Type B pancreatic cell (in vitro differentiated cells): ENCODE measurements at regions not wholly inside any gene's neighbourhood (a gene's known extent, or its start where the extent isn't known, plus 50 kb on each side); places are given as distances from the start of the nearest gene placed in this dataset.
A peak's percentile ranks its signal among the peaks of the same experiment; 100 is the strongest.

ENCODE experiments used
- DNase-seq: peaks from one replicate; pipeline ENCODE4 v3.0.0; 2021; ENCODE audit warnings: mixed read lengths; ENCODE audit not compliant: unreplicated experiment; ENCODE audit errors: extremely low spot score
- H3K27ac Mint-ChIP-seq: 2 replicates; pipeline ENCODE4 v1.8.0; 2021; ENCODE audit warnings: mild to moderate bottlenecking, mixed read lengths
- H3K27me3 Mint-ChIP-seq: 2 replicates; pipeline ENCODE4 v1.8.0; 2021; ENCODE audit warnings: mixed read lengths
- H3K36me3 Mint-ChIP-seq: 2 replicates; pipeline ENCODE4 v1.8.0; 2021; ENCODE audit warnings: mixed read lengths
- H3K4me1 Mint-ChIP-seq: one replicate; pipeline ENCODE4 v1.8.0; 2021; ENCODE audit warnings: mixed read lengths; ENCODE audit not compliant: unreplicated experiment
- H3K4me3 Mint-ChIP-seq: 2 replicates; pipeline ENCODE4 v1.8.0; 2021; ENCODE audit warnings: mild to moderate bottlenecking, mixed read lengths
- H3K9me3 Mint-ChIP-seq: 2 replicates; pipeline ENCODE4 v1.8.0; 2021; ENCODE audit warnings: mixed read lengths
- CTCF ChIP-seq: fragments of 200-600 bp; sonication (generic); conservative IDR thresholded peaks from 2 replicates; pipeline ENCODE4 v1.5.0; 2021; ENCODE audit warnings: antibody characterized with exemption, mild to moderate bottlenecking

- Mint-ChIP-seq H3K27ac (no peak overlapping the region), H3K4me1 (no peaks in the 10 kb centered on the region), H3K27me3 (peaks cover 8% of the 10 kb centered on the region), H3K4me3 (no peak overlapping the region), H3K36me3 (no peaks in the 10 kb centered on the region), H3K9me3 (peaks cover 4% of the 10 kb centered on the region)
- DNase-seq = no peak
- TF ChIP-seq CTCF = no peak
Measured at GRCh38 chr2:4077017-4077416, 373.6 kb downstream of the DCDC2C start.

- Mint-ChIP-seq H3K27me3 (peaks cover 13% of the 10 kb centered on the region), H3K27ac (no peak overlapping the region), H3K36me3 (no peaks in the 10 kb centered on the region), H3K4me1 (peaks cover 10% of the 10 kb centered on the region), H3K4me3 (no peak overlapping the region), H3K9me3 (no peaks in the 10 kb centered on the region)
- DNase-seq = no peak
- TF ChIP-seq CTCF = no peak
Measured at GRCh38 chr2:4085186-4085585, 381.8 kb downstream of the DCDC2C start.

GRCh38 chr2:4090668-4091630, 387.6 kb downstream of the DCDC2C start:
- Mint-ChIP-seq H3K4me3 (peak overlapping the region; percentile 32), H3K9me3 (no peaks in the 10 kb centered on the region), H3K4me1 (peaks cover 16% of the 10 kb centered on the region), H3K27ac (no peak overlapping the region), H3K36me3 (no peaks in the 10 kb centered on the region), H3K27me3 (peaks cover 10% of the 10 kb centered on the region)
- DNase-seq = no peak
- no peak for TF ChIP-seq CTCF

- Mint-ChIP-seq H3K36me3 (no peaks in the 10 kb centered on the region), H3K4me3 (no peak overlapping the region), H3K4me1 (peaks cover 17% of the 10 kb centered on the region), H3K27me3 (peaks cover 10% of the 10 kb centered on the region), H3K9me3 (no peaks in the 10 kb centered on the region), H3K27ac (no peak overlapping the region)
- no peak for TF ChIP-seq CTCF
- DNase-seq = no peak
Measured at GRCh38 chr2:4091869-4092268, 388.5 kb downstream of the DCDC2C start.

GRCh38 chr2:4094743-4095142, 391.4 kb downstream of the DCDC2C start:
- Mint-ChIP-seq H3K4me1 (peaks cover 25% of the 10 kb centered on the region), H3K27me3 (peaks cover 8% of the 10 kb centered on the region), H3K4me3 (no peak overlapping the region), H3K36me3 (no peaks in the 10 kb centered on the region), H3K27ac (no peak overlapping the region), H3K9me3 (no peaks in the 10 kb centered on the region)
- no peak for DNase-seq
- no peak for TF ChIP-seq CTCF
